Osteoblast (primary cell): ENCODE measurements at regions not wholly inside any gene's neighbourhood (a gene's known extent, or its start where the extent isn't known, plus 50 kb on each side); places are given as distances from the start of the nearest gene placed in this dataset.

Source experiments
- DNase-seq: peaks from one replicate; pipeline ENCODE4 v3.0.0; 2011; ENCODE audit warnings: low spot score, mixed read lengths; ENCODE audit not compliant: insufficient read length; ENCODE audit errors: missing footprints
- H2AFZ ChIP-seq: 2 replicates; pipeline ENCODE4 v1.6.0; 2011; ENCODE audit warnings: mild to moderate bottlenecking, low read length
- H3K27ac ChIP-seq: 2 replicates; pipeline ENCODE4 v1.5.1; 2011; ENCODE audit warnings: mild to moderate bottlenecking, low read depth, low read length, moderate library complexity
- H3K27me3 ChIP-seq: 2 replicates; pipeline ENCODE4 v1.6.0; 2012; ENCODE audit warnings: mild to moderate bottlenecking, control low read depth, inconsistent platforms, low read length, moderate library complexity; ENCODE audit not compliant: insufficient read depth
- H3K36me3 ChIP-seq: 2 replicates; pipeline ENCODE4 v1.5.1; 2011; ENCODE audit warnings: mild to moderate bottlenecking, low read length, control low read depth, moderate library complexity; ENCODE audit not compliant: insufficient read depth
- H3K4me1 ChIP-seq: 2 replicates; pipeline ENCODE4 v1.5.1; 2011; ENCODE audit warnings: mild to moderate bottlenecking, low read length, control low read depth, moderate library complexity; ENCODE audit not compliant: insufficient read depth
- H3K4me2 ChIP-seq: 2 replicates; pipeline ENCODE4 v1.6.0; 2011; ENCODE audit warnings: mild to moderate bottlenecking, low read length; ENCODE audit not compliant: insufficient read depth
- H3K4me3 ChIP-seq: fragments of 200-600 bp; sonication (generic); 3 replicates; pipeline ENCODE4 v1.5.1; 2012; ENCODE audit warnings: mild to moderate bottlenecking, low read length, inconsistent platforms; ENCODE audit not compliant: insufficient read depth
- H3K79me2 ChIP-seq: 2 replicates; pipeline ENCODE4 v1.6.0; 2012; ENCODE audit warnings: mild to moderate bottlenecking, low read length, control low read depth, inconsistent platforms; ENCODE audit not compliant: insufficient read depth
- H3K9me3 ChIP-seq: 2 replicates; pipeline ENCODE4 v1.5.1; 2011; ENCODE audit warnings: low read depth, low read length, control low read depth
- H4K20me1 ChIP-seq: 2 replicates; pipeline ENCODE4 v1.6.0; 2012; ENCODE audit warnings: mild to moderate bottlenecking, low read length, control low read depth; ENCODE audit not compliant: insufficient read depth
- TF ChIP-seq, protein P1 (sequence below): IDR thresholded peaks from 2 replicates; pipeline ENCODE4 v1.5.1; 2011; ENCODE audit warnings: mild to moderate bottlenecking, low read depth, low read length, moderate library complexity; ENCODE audit errors: extremely low read depth

GRCh38 chr14:98859301-98859700 is 412.7 kb downstream of the BCL11B start:
- Histone ChIP-seq H3K4me3 (no peak overlapping the region), H3K36me3 (no peaks in the 10 kb centered on the region), H3K27me3 (no peaks in the 10 kb centered on the region), H2AFZ (no peak overlapping the region), H4K20me1 (no peaks in the 10 kb centered on the region), H3K4me2 (no peak overlapping the region), H3K9me3 (no peaks in the 10 kb centered on the region), H3K4me1 (no peaks in the 10 kb centered on the region), H3K79me2 (no peaks in the 10 kb centered on the region), H3K27ac (no peak overlapping the region)
- DNase-seq: no peak
- TF ChIP-seq, protein P1, sequence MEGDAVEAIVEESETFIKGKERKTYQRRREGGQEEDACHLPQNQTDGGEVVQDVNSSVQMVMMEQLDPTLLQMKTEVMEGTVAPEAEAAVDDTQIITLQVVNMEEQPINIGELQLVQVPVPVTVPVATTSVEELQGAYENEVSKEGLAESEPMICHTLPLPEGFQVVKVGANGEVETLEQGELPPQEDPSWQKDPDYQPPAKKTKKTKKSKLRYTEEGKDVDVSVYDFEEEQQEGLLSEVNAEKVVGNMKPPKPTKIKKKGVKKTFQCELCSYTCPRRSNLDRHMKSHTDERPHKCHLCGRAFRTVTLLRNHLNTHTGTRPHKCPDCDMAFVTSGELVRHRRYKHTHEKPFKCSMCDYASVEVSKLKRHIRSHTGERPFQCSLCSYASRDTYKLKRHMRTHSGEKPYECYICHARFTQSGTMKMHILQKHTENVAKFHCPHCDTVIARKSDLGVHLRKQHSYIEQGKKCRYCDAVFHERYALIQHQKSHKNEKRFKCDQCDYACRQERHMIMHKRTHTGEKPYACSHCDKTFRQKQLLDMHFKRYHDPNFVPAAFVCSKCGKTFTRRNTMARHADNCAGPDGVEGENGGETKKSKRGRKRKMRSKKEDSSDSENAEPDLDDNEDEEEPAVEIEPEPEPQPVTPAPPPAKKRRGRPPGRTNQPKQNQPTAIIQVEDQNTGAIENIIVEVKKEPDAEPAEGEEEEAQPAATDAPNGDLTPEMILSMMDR: no peak

GRCh38 chr14:98864211-98864610 is 407.8 kb downstream of the BCL11B start:
- Histone ChIP-seq H3K27ac (no peak overlapping the region), H3K9me3 (no peaks in the 10 kb centered on the region), H3K4me3 (no peak overlapping the region), H4K20me1 (no peaks in the 10 kb centered on the region), H3K4me2 (no peak overlapping the region), H3K79me2 (no peaks in the 10 kb centered on the region), H3K4me1 (no peaks in the 10 kb centered on the region), H2AFZ (no peak overlapping the region), H3K36me3 (no peaks in the 10 kb centered on the region), H3K27me3 (no peaks in the 10 kb centered on the region)
- TF ChIP-seq, protein P1: no peak
- DNase-seq: no peak

DNA sequence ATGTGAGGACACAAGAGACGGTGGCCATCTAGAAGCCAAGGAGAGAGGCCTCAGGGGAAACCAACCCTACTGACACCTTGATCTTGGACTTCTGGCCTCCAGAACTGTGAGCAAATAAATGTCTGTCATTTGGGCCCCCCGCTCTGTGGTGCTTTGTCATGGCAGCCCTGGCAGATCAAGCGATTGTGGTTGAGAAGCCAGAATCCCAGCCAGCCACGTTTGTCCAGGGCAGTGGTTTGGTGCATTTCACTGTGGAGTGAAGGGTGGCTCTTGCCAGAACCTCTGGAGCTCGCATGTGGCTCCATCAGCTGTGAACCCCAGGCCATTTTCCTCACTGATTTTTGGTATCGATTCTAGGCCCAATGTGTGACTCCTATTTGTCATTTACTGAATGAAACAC is 404.9 kb downstream of the BCL11B start:
- no peak overlapping the region for H2AFZ ChIP-seq
- no peak overlapping the region for H3K27ac ChIP-seq
- H3K9me3 ChIP-seq: no peaks in the 10 kb centered on the region
- H3K79me2 ChIP-seq: no peaks in the 10 kb centered on the region
- no peaks in the 10 kb centered on the region for H3K4me1 ChIP-seq
- DNase-seq: no peak
- H3K4me3 ChIP-seq: no peak overlapping the region
- TF ChIP-seq, protein P1: no peak
- no peaks in the 10 kb centered on the region for H3K27me3 ChIP-seq
- H3K4me2 ChIP-seq: no peak overlapping the region
- no peaks in the 10 kb centered on the region for H3K36me3 ChIP-seq
- H4K20me1 ChIP-seq: no peaks in the 10 kb centered on the region

DNA sequence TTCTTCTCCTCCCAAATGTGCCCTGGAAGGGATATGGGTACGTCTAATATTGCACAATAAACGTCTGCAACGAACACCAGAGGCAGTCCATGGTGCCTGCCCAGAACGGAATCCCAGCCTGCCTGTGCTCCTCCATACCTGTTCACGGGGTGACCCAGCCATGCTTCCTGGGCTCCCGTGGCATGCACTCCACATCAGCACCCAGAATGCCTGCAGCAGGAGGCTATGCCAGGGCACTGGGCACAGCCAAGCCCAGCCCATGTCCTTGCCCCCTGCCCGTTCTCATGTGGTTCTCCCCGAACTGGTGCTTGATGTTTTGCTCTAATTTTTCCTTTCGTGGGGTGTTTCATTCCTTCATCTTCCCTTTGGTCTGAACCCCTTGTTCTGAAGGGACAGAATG is 404.3 kb downstream of the BCL11B start:
- DNase-seq: no peak
- Histone ChIP-seq H2AFZ (no peak overlapping the region), H3K4me3 (no peak overlapping the region), H3K4me1 (no peaks in the 10 kb centered on the region), H3K9me3 (no peaks in the 10 kb centered on the region), H4K20me1 (no peaks in the 10 kb centered on the region), H3K27ac (no peak overlapping the region), H3K79me2 (no peaks in the 10 kb centered on the region), H3K36me3 (no peaks in the 10 kb centered on the region), H3K27me3 (no peaks in the 10 kb centered on the region), H3K4me2 (no peak overlapping the region)
- TF ChIP-seq, protein P1: no peak
